LNCAP (cell line): ENCODE measurements at regions not wholly inside any gene's neighbourhood (a gene's known extent, or its start where the extent isn't known, plus 50 kb on each side); places are given as distances from the start of the nearest gene placed in this dataset.

Experiments used
- CTCF ChIP-seq: fragments of 450-650 bp; IDR thresholded peaks from 2 replicates; pipeline ENCODE4 v1.5.1; 2017; ENCODE audit warnings: mild to moderate bottlenecking

GRCh38 chr9:2916382-2916985 is 72.6 kb upstream of the PUM3 start:
- TF ChIP-seq CTCF = no peak

GRCh38 chr9:2913026-2913425 is 69.1 kb upstream of the PUM3 start:
- no peak for TF ChIP-seq CTCF

- TF ChIP-seq CTCF = no peak
These were observed 63.5 kb upstream of the PUM3 start for GRCh38 chr9:2907411-2907810.

- no peak for TF ChIP-seq CTCF
These were observed 60.5 kb upstream of the PUM3 start for GRCh38 chr9:2904242-2904930.
